ENCODE measurements at regions not wholly inside any gene's neighbourhood (a gene's known extent, or its start where the extent isn't known, plus 50 kb on each side); places are given as distances from the start of the nearest gene placed in this dataset.

- Histone ChIP-seq H3K27me3 (no peaks in the 10 kb centered on the region), H3K36me3 (no peaks in the 10 kb centered on the region), H3K9me3 (no peaks in the 10 kb centered on the region), H3K4me1 (no peaks in the 10 kb centered on the region), H3K4me3 (no peak overlapping the region), H3K27ac (no peak overlapping the region)
- TF ChIP-seq CTCF (IDR thresholded peaks at IDR 0.05): no peak
- no peak for TF ChIP-seq POLR2A (IDR thresholded peaks at IDR 0.05)
- TF ChIP-seq EP300 (IDR thresholded peaks at IDR 0.05): no peak
- TF ChIP-seq POLR2AphosphoS5 (IDR thresholded peaks at IDR 0.05): no peak
- 89 to 94% methylated on average over 2 of the region's 2 CpGs for WGBS, 2 donors (ENCODE audit: low coverage in 1 of 2)
- ATAC-seq: no peak
Observed at GRCh38 chr1:98276514-98276913, 355.7 kb upstream of the DPYD start.

GRCh38 chr1:98268316-98268715, 347.5 kb upstream of the DPYD start:
- no peak overlapping the region for H3K27ac ChIP-seq
- H3K36me3 ChIP-seq: no peaks in the 10 kb centered on the region
- H3K27me3 ChIP-seq: no peaks in the 10 kb centered on the region
- no peak overlapping the region for H3K4me3 ChIP-seq
- no peaks in the 10 kb centered on the region for H3K4me1 ChIP-seq
- no peak for ATAC-seq
- H3K9me3 ChIP-seq: no peaks in the 10 kb centered on the region
- 35 to 37% methylated on average over 3 of the region's 3 CpGs for WGBS, 2 donors (ENCODE audit: low coverage in 1 of 2)
- TF ChIP-seq EP300 (IDR thresholded peaks at IDR 0.05): no peak
- TF ChIP-seq POLR2AphosphoS5 (IDR thresholded peaks at IDR 0.05): no peak
- no peak for TF ChIP-seq POLR2A (IDR thresholded peaks at IDR 0.05)
- TF ChIP-seq CTCF (IDR thresholded peaks at IDR 0.05): no peak

GRCh38 chr1:98267423-98267822, 346.6 kb upstream of the DPYD start:
- ATAC-seq: no peak
- H3K36me3 ChIP-seq: no peaks in the 10 kb centered on the region
- no peaks in the 10 kb centered on the region for H3K9me3 ChIP-seq
- WGBS, 2 donors (ENCODE audit: low coverage in 1 of 2): 78% methylated on average over 3 of the region's 3 CpGs; no CpG with 5 or more reads in 1 of the 2 donors
- H3K4me3 ChIP-seq: no peak overlapping the region
- H3K27ac ChIP-seq: no peak overlapping the region
- TF ChIP-seq EP300 (IDR thresholded peaks at IDR 0.05) (no peak), CTCF (IDR thresholded peaks at IDR 0.05) (no peak), POLR2A (IDR thresholded peaks at IDR 0.05) (no peak), POLR2AphosphoS5 (IDR thresholded peaks at IDR 0.05) (no peak)
- no peaks in the 10 kb centered on the region for H3K27me3 ChIP-seq
- H3K4me1 ChIP-seq: no peaks in the 10 kb centered on the region

- TF ChIP-seq POLR2A (IDR thresholded peaks at IDR 0.05): no peak
- TF ChIP-seq EP300 (IDR thresholded peaks at IDR 0.05): no peak
- TF ChIP-seq POLR2AphosphoS5 (IDR thresholded peaks at IDR 0.05): no peak
- no peak for TF ChIP-seq CTCF (IDR thresholded peaks at IDR 0.05)
- no peaks in the 10 kb centered on the region for H3K27me3 ChIP-seq
- H3K9me3 ChIP-seq: no peaks in the 10 kb centered on the region
- H3K27ac ChIP-seq: no peak overlapping the region
- ATAC-seq: no peak
- H3K4me3 ChIP-seq: no peak overlapping the region
- no peaks in the 10 kb centered on the region for H3K36me3 ChIP-seq
- WGBS, 2 donors (ENCODE audit: low coverage in 1 of 2): 86 to 93% methylated on average over 5 of the region's 5 CpGs
- no peaks in the 10 kb centered on the region for H3K4me1 ChIP-seq
Observed at GRCh38 chr1:98264727-98265126, 343.9 kb upstream of the DPYD start.

GRCh38 chr1:98260839-98261238, 340.0 kb upstream of the DPYD start:
- no peaks in the 10 kb centered on the region for H3K27me3 ChIP-seq
- WGBS, 2 donors (ENCODE audit: low coverage in 1 of 2): 72 to 84% methylated on average over 4 to 6 of the region's 6 CpGs

More at GRCh38 chr1:98260839-98261238, 340.0 kb upstream of the DPYD start:
- Histone ChIP-seq H3K27ac (no peak overlapping the region), H3K4me3 (no peak overlapping the region), H3K36me3 (no peaks in the 10 kb centered on the region), H3K9me3 (no peaks in the 10 kb centered on the region), H3K4me1 (no peaks in the 10 kb centered on the region)
- TF ChIP-seq EP300 (IDR thresholded peaks at IDR 0.05) (no peak), POLR2A (IDR thresholded peaks at IDR 0.05) (no peak), POLR2AphosphoS5 (IDR thresholded peaks at IDR 0.05) (no peak), CTCF (IDR thresholded peaks at IDR 0.05) (no peak)
- ATAC-seq: no peak
